H1 (cell line): ENCODE measurements at regions not wholly inside any gene's neighbourhood (a gene's known extent, or its start where the extent isn't known, plus 50 kb on each side); places are given as distances from the start of the nearest gene placed in this dataset.

ENCODE experiments used
- CTCF ChIA-PET: fragments of 300-600 bp; sonication (Branson Sonifier 250); formaldehyde crosslinking; loops from one replicate; lab custom pipeline; 2021; ENCODE audit not compliant: partially characterized antibody; lab: Charles Lee
- POLR2A ChIA-PET: fragments of 300-600 bp; sonication (Branson Sonifier 250); formaldehyde crosslinking; loops from one replicate; lab custom pipeline; 2021; ENCODE audit warnings: inconsistent platforms; ENCODE audit not compliant: partially characterized antibody; lab: Charles Lee
- DNase-seq, 2 experiments: peaks; one replicate each; pipeline versions ENCODE4 v3.0.0 to v3.0.0-alpha.2; 2010 to 2022; ENCODE audit warnings: low spot score in 2 of 2, low read depth in 1 of 2, mixed read lengths in 1 of 2
- FAIRE-seq: peaks from 2 replicates; lab custom pipeline; 2011; peaks lifted over from hg19 to GRCh38; lab: Jason Lieb, UNC
- H2AFZ ChIP-seq: 2 replicates; pipeline ENCODE4 v1.8.1; 2012; ENCODE audit warnings: low read length, inconsistent platforms
- H2AK5ac ChIP-seq: 2 replicates; pipeline ENCODE4 v1.6.1; 2013; ENCODE audit warnings: low read depth, low read length
- H2BK120ac ChIP-seq: replicated peaks from 2 replicates; pipeline ENCODE3; 2013; ENCODE audit warnings: low read depth, low read length, inconsistent platforms
- H2BK12ac ChIP-seq: 2 replicates; pipeline ENCODE4 v1.6.1; 2013; ENCODE audit warnings: low read depth, low read length
- H2BK15ac ChIP-seq: 2 replicates; pipeline ENCODE4 v1.6.1; 2013; ENCODE audit warnings: low read length
- H2BK20ac ChIP-seq: 2 replicates; pipeline ENCODE4 v1.6.1; 2013; ENCODE audit warnings: low read length
- H2BK5ac ChIP-seq: 2 replicates; pipeline ENCODE4 v1.6.1; 2013; ENCODE audit warnings: low read depth, low read length
- H3K14ac ChIP-seq: 2 replicates; pipeline ENCODE4 v1.6.1; 2013; ENCODE audit warnings: inconsistent platforms; ENCODE audit not compliant: insufficient read length
- H3K18ac ChIP-seq: 2 replicates; pipeline ENCODE4 v1.6.1; 2013; ENCODE audit warnings: low read length; ENCODE audit errors: extremely low read depth
- H3K23ac ChIP-seq: 2 replicates; pipeline ENCODE4 v1.6.1; 2013; ENCODE audit warnings: inconsistent platforms; ENCODE audit not compliant: insufficient read length
- H3K23me2 ChIP-seq: 2 replicates; pipeline ENCODE4 v1.6.1; 2013; ENCODE audit warnings: low read depth, low read length
- H3K27ac ChIP-seq: 2 replicates; pipeline ENCODE4 v1.6.1; 2011; ENCODE audit warnings: low read depth, low read length, inconsistent platforms
- H3K27me3 ChIP-seq, 4 experiments: replicated peaks in 1 of 4; 1 replicate in 1 of 4; 2 replicates in 3 of 4; pipeline versions ENCODE4 v1.6.1 to v1.8.1; 2011 to 2013; ENCODE audit warnings: low read length in 3 of 4, mild to moderate bottlenecking in 3 of 4, inconsistent platforms in 2 of 4, mixed read lengths in 2 of 4, moderate library complexity in 1 of 4; ENCODE audit not compliant: control insufficient read depth in 3 of 4, insufficient read depth in 3 of 4; ENCODE audit errors: extremely low read depth in 1 of 4
- H3K36me3 ChIP-seq, 4 experiments: 2 replicates each; pipeline versions ENCODE4 v1.6.1 to v1.8.1; 2011 to 2013; ENCODE audit warnings: mild to moderate bottlenecking in 4 of 4, low read length in 3 of 4, moderate library complexity in 2 of 4, control low read depth in 1 of 4, inconsistent platforms in 1 of 4; ENCODE audit not compliant: insufficient read depth in 4 of 4, control insufficient read depth in 2 of 4
- H3K4ac ChIP-seq: replicated peaks from 2 replicates; pipeline ENCODE3; 2013; ENCODE audit warnings: low read length, low read depth, mixed read lengths, inconsistent platforms; ENCODE audit not compliant: insufficient read length
- H3K4me1 ChIP-seq, 4 experiments: replicated peaks in 1 of 4; 1 replicate in 1 of 4; 2 replicates in 3 of 4; pipeline versions ENCODE4 v1.6.1 to v1.8.1; 2011 to 2013; ENCODE audit warnings: low read length in 3 of 4, inconsistent platforms in 2 of 4, mixed read lengths in 1 of 4; ENCODE audit not compliant: insufficient read depth in 4 of 4, control insufficient read depth in 3 of 4
- H3K4me2 ChIP-seq, 2 experiments: 2 replicates each; pipeline versions ENCODE4 v1.6.1 to v1.8.1; 2011 to 2013; ENCODE audit warnings: low read depth in 2 of 2, low read length in 2 of 2, control low read depth in 1 of 2, inconsistent platforms in 1 of 2, mild to moderate bottlenecking in 1 of 2; ENCODE audit not compliant: insufficient read depth in 1 of 2
- H3K4me3 ChIP-seq, 4 experiments: fragments of 200-600, 300-600 bp in 1 of 4; sonication (generic), shearing (Covaris generic), sonication (Bioruptor Twin) in 1 of 4; 2 replicates each; pipeline versions ENCODE4 v1.5.1 to v1.8.1; 2011 to 2016; ENCODE audit warnings: low read length in 4 of 4, low read depth in 3 of 4, control low read depth in 2 of 4, inconsistent platforms in 2 of 4, mild to moderate bottlenecking in 2 of 4, mixed read lengths in 1 of 4, moderate library complexity in 1 of 4; ENCODE audit not compliant: insufficient read depth in 2 of 4; ENCODE audit errors: extremely low read depth in 1 of 4
- H3K56ac ChIP-seq: replicated peaks from 2 replicates; pipeline ENCODE3; 2013; ENCODE audit warnings: low read depth, mild to moderate bottlenecking, mixed read lengths, low read length, inconsistent platforms; ENCODE audit not compliant: insufficient read length
- H3K79me1 ChIP-seq: 2 replicates; pipeline ENCODE4 v1.6.1; 2013; ENCODE audit warnings: low read depth, low read length, control low read depth
- H3K79me2 ChIP-seq, 2 experiments: 2 replicates each; pipeline versions ENCODE4 v1.6.1 to v1.8.1; 2012 to 2013; ENCODE audit warnings: low read length in 2 of 2, mild to moderate bottlenecking in 2 of 2, inconsistent platforms in 1 of 2; ENCODE audit not compliant: insufficient read depth in 2 of 2, control insufficient read depth in 1 of 2
- H3K9ac ChIP-seq, 4 experiments: replicated peaks in 1 of 4; 1 replicate in 1 of 4; 2 replicates in 3 of 4; pipeline versions ENCODE4 v1.6.1 to v1.8.1; 2011 to 2013; ENCODE audit warnings: low read depth in 3 of 4, low read length in 3 of 4, control low read depth in 2 of 4, mild to moderate bottlenecking in 2 of 4, moderate library complexity in 2 of 4, inconsistent platforms in 1 of 4; ENCODE audit errors: extremely low read depth in 1 of 4
- H3K9me3 ChIP-seq, 2 experiments: 2 replicates each; pipeline versions ENCODE4 v1.6.1 to v1.8.1; 2012 to 2013; ENCODE audit warnings: mild to moderate bottlenecking in 2 of 2, moderate library complexity in 2 of 2, control low read depth in 1 of 2, inconsistent platforms in 1 of 2, low read depth in 1 of 2, low read length in 1 of 2, mixed read lengths in 1 of 2; ENCODE audit not compliant: insufficient read depth in 2 of 2
- H4K20me1 ChIP-seq, 2 experiments: replicated peaks in 1 of 2; 2 replicates each; pipeline versions ENCODE3 to v1.8.1; 2011 to 2013; ENCODE audit warnings: inconsistent platforms in 2 of 2, low read length in 2 of 2, mild to moderate bottlenecking in 1 of 2; ENCODE audit not compliant: insufficient read depth in 2 of 2, control insufficient read depth in 1 of 2
- H4K5ac ChIP-seq: 2 replicates; pipeline ENCODE4 v1.6.1; 2013; ENCODE audit warnings: low read length, low read depth, mixed read lengths, inconsistent platforms; ENCODE audit not compliant: insufficient read length
- H4K8ac ChIP-seq: 2 replicates; pipeline ENCODE4 v1.8.0; 2013; ENCODE audit warnings: mild to moderate bottlenecking, moderate library complexity, low read length, inconsistent platforms; ENCODE audit not compliant: insufficient read depth; ENCODE audit errors: extremely low read depth
- H4K91ac ChIP-seq: replicated peaks from 2 replicates; pipeline ENCODE3; 2013; ENCODE audit warnings: low read length, mixed read lengths, inconsistent platforms; ENCODE audit not compliant: insufficient read length
- ASH2L ChIP-seq: fragments of 200-600, 300-600 bp; sonication (generic); IDR thresholded peaks from one replicate; pipeline ENCODE4 v1.7.1; 2017; ENCODE audit warnings: low read length
- CBX8 ChIP-seq: fragments of 300-800, 300-1000 bp; sonication (generic); IDR thresholded peaks from 2 replicates; pipeline ENCODE4 v1.7.1; 2016; ENCODE audit warnings: low read depth, low read length, borderline replicate concordance
- EP300 ChIP-seq, 2 experiments: IDR thresholded peaks; 1 replicate in 1 of 2; 2 replicates in 1 of 2; pipeline ENCODE4 v1.6.1; 2011 to 2012; ENCODE audit warnings: low read depth in 2 of 2, low read length in 2 of 2, mild to moderate bottlenecking in 2 of 2, borderline replicate concordance in 1 of 2, inconsistent platforms in 1 of 2, moderate library complexity in 1 of 2
- GABPA ChIP-seq: IDR thresholded peaks from 2 replicates; pipeline ENCODE4 v1.6.1; 2011; ENCODE audit warnings: mild to moderate bottlenecking, low read length, moderate library complexity, borderline replicate concordance; ENCODE audit not compliant: insufficient read depth
- KDM4A ChIP-seq: IDR thresholded peaks from one replicate; pipeline ENCODE4 v1.7.1; 2012; ENCODE audit warnings: low read depth, mild to moderate bottlenecking, moderate library complexity, low read length, inconsistent platforms; ENCODE audit not compliant: severe bottlenecking
- MAFK ChIP-seq: IDR thresholded peaks from 2 replicates; pipeline ENCODE4 v1.6.1; 2012; ENCODE audit warnings: low read depth, mild to moderate bottlenecking, improper control_type of control experiment, low read length
- PHF8 ChIP-seq: fragments of 200-600 bp; sonication (generic); conservative IDR thresholded peaks from 2 replicates; pipeline ENCODE4 v1.7.1; 2012; ENCODE audit warnings: low read depth, mild to moderate bottlenecking, inconsistent platforms, low read length, moderate library complexity
- POU5F1 ChIP-seq: IDR thresholded peaks from 2 replicates; pipeline ENCODE4 v1.6.1; 2011; ENCODE audit warnings: low read depth, mild to moderate bottlenecking, low read length, moderate library complexity
- RXRA ChIP-seq: IDR thresholded peaks from 2 replicates; pipeline ENCODE4 v1.6.1; 2011; ENCODE audit warnings: low read depth, mild to moderate bottlenecking, low read length, moderate library complexity; ENCODE audit not compliant: insufficient read depth
- SIX5 ChIP-seq: IDR thresholded peaks from 2 replicates; pipeline ENCODE4 v1.6.1; 2011; ENCODE audit warnings: mild to moderate bottlenecking, low read depth, low read length
- TAF1 ChIP-seq: IDR thresholded peaks from 2 replicates; pipeline ENCODE4 v1.6.1; 2011; ENCODE audit warnings: mild to moderate bottlenecking, low read depth, low read length
- WGBS, 2 experiments: shearing (Covaris generic) in 1 of 2; methylation state at CpG; one replicate each; pipeline versions ENCODE4 v1.1.6 to v1.1.7; 2013 to 2015; ENCODE audit warnings: low lambda C conversion rate in 2 of 2, mixed read lengths in 2 of 2, inconsistent platforms in 1 of 2, low coverage in 1 of 2, missing lambda C conversion rate in 1 of 2; ENCODE audit not compliant: insufficient replicate concordance in 2 of 2, insufficient coverage in 1 of 2, insufficient read length in 1 of 2; ENCODE audit errors: extremely low coverage in 1 of 2, missing lambda C conversion rate in 1 of 2; 5-methylcytosine and 5-hydroxymethylcytosine counted together

DNA sequence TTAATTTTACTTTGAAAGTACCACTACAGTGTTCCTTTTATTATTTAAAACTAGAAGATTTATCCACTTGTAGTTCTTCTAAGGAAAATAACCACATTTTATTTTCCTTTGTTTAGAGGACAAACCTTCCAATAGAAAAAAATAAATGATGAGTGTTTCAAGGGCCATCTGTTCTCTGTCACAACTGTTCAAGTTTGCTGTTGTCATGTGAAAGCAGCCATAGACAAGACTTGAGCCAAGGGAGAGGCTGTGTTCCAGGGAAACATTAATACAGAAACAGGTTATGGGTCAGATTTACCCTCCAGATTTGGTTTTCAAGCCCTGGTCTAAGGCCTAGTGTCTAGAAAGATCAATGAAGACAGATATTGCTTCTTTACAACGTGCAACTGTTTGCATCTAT, 463.6 kb downstream of the C6orf118 start:
- Histone ChIP-seq H3K18ac (no peak overlapping the region), H2AK5ac (no peak overlapping the region), H3K9ac (no peak overlapping the region), H3K9me3 (no peaks in the 10 kb centered on the region), H4K20me1 (no peaks in the 10 kb centered on the region), H2BK20ac (no peak overlapping the region), H3K14ac (no peak overlapping the region), H3K4me1 (no peaks in the 10 kb centered on the region), H3K4ac (no peak overlapping the region), H4K8ac (no peak overlapping the region), H3K79me2 (no peaks in the 10 kb centered on the region), H3K56ac (no peak overlapping the region), H3K79me1 (no peaks in the 10 kb centered on the region), H2BK120ac (no peak overlapping the region), H3K4me2 (no peak overlapping the region), H2BK15ac (no peak overlapping the region), H3K36me3 (no peaks in the 10 kb centered on the region), H3K23me2 (no peaks in the 10 kb centered on the region), H4K5ac (no peak overlapping the region), H4K91ac (no peak overlapping the region), H3K27me3 (no peaks in the 10 kb centered on the region), H3K23ac (no peak overlapping the region), H3K27ac (no peak overlapping the region), H2BK12ac (no peak overlapping the region), H2BK5ac (no peak overlapping the region), H3K4me3 (no peak overlapping the region), H2AFZ (no peak overlapping the region)
- ChIA-PET CTCF (no interaction called here), POLR2A (no interaction called here)
- no peak for DNase-seq
- FAIRE-seq: no peak
- WGBS, 2 experiments: 75% methylated on average over 1 of the region's 1 CpG; no CpG with 5 or more reads in 1 of the 2 experiments
- TF ChIP-seq EP300 (IDR thresholded peaks at IDR 0.05; ENCODE audit: borderline replicate concordance in 1 of 2, low read depth in 2 of 2, low read length in 2 of 2) (no peak), ASH2L (no peak), MAFK (no peak), KDM4A (no peak), TAF1 (no peak), POU5F1 (no peak), CBX8 (no peak), PHF8 (no peak), SIX5 (no peak), RXRA (no peak), GABPA (no peak)
